HepG2 (cell line): ENCODE measurements at regions not wholly inside any gene's neighbourhood (a gene's known extent, or its start where the extent isn't known, plus 50 kb on each side); places are given as distances from the start of the nearest gene placed in this dataset.

Experiments used
- ATAC-seq: fragments of 200-7000 bp; cut with Tn5 transposase; 3 replicates; pipeline ENCODE4 v1.9.1; 2020; ENCODE audit warnings: mild to moderate bottlenecking, moderate library complexity
- BruUV-seq: library from RNA; stranded (reverse); fragments of 400-500 nt; replicated peaks from 2 replicates; lab custom pipeline; 2021; lab: Mats Ljungman, UMichigan
- CTCF ChIA-PET: fragments of 300-600 bp; formaldehyde crosslinking; extraction: SDS; loops from one replicate; lab custom pipeline; 2021; ENCODE audit warnings: low total read pairs, inconsistent platforms, low intra/inter-chr PET ratio; lab: Yijun Ruan, JAX
- POLR2A ChIA-PET: fragments of 350-600 bp; sonication (Branson Sonifier 250); formaldehyde crosslinking; loops from one replicate; lab custom pipeline; 2020; ENCODE audit warnings: antibody characterized with exemption, inconsistent platforms; lab: Yijun Ruan, JAX
- DNase-seq: peaks from one replicate; pipeline ENCODE4 v3.0.0-alpha.2; 2015; ENCODE audit warnings: low spot score
- FAIRE-seq: peaks from 3 replicates; lab custom pipeline; 2011; peaks lifted over from hg19 to GRCh38; lab: Jason Lieb, UNC
- H2AFZ ChIP-seq: one replicate; pipeline ENCODE4 v1.6.1; 2011; ENCODE audit warnings: low read length, inconsistent platforms
- H3K27ac ChIP-seq: fragments of 300-600 bp; 3 replicates; pipeline ENCODE4 v1.8.0; 2011; ENCODE audit warnings: mixed run types, mild to moderate bottlenecking, mixed read lengths, low read length, inconsistent platforms; ENCODE audit not compliant: insufficient read depth; ENCODE audit errors: extremely low read length
- H3K27me3 ChIP-seq, 2 experiments: fragments of 200-600 bp in 1 of 2; 2 replicates in 1 of 2; 3 replicates in 1 of 2; pipeline versions ENCODE4 v1.6.0 to v1.8.0; 2011; ENCODE audit warnings: low read length in 2 of 2, mild to moderate bottlenecking in 2 of 2, moderate library complexity in 2 of 2, inconsistent platforms in 1 of 2; ENCODE audit not compliant: insufficient read depth in 2 of 2, control insufficient read depth in 1 of 2
- H3K36me3 ChIP-seq, 2 experiments: fragments of 200-600 bp in 1 of 2; replicated peaks in 1 of 2; 2 replicates in 1 of 2; 3 replicates in 1 of 2; pipeline versions ENCODE4 v1.5.1 to v1.8.0; 2011; ENCODE audit warnings: low read length in 2 of 2, inconsistent platforms in 1 of 2; ENCODE audit not compliant: insufficient read depth in 2 of 2, control insufficient read depth in 1 of 2
- H3K4me1 ChIP-seq: 2 replicates; pipeline ENCODE4 v1.5.1; 2012; ENCODE audit warnings: low read length, inconsistent platforms; ENCODE audit not compliant: insufficient read depth
- H3K4me2 ChIP-seq: 2 replicates; pipeline ENCODE4 v1.6.0; 2011; ENCODE audit warnings: low read depth, low read length, inconsistent platforms
- H3K4me3 ChIP-seq, 3 experiments: fragments of 200-600 bp in 1 of 3; sonication (generic), shearing (Covaris generic) in 1 of 3; replicated peaks in 1 of 3; 2 replicates each; pipeline ENCODE4 v1.5.1; 2011 to 2016; ENCODE audit warnings: low read length in 3 of 3, inconsistent platforms in 2 of 3, low read depth in 2 of 3, mild to moderate bottlenecking in 2 of 3, control low read depth in 1 of 3, mixed read lengths in 1 of 3; ENCODE audit not compliant: insufficient read depth in 1 of 3
- H3K79me2 ChIP-seq: one replicate; pipeline ENCODE4 v1.6.1; 2011; ENCODE audit warnings: low read length, inconsistent platforms; ENCODE audit not compliant: insufficient read depth
- H3K9ac ChIP-seq: 2 replicates; pipeline ENCODE4 v1.6.0; 2011; ENCODE audit warnings: mild to moderate bottlenecking, low read depth, low read length, inconsistent platforms; ENCODE audit not compliant: insufficient read depth
- H3K9me3 ChIP-seq: 2 replicates; pipeline ENCODE4 v1.5.1; 2012; ENCODE audit warnings: mild to moderate bottlenecking, low read length
- H4K20me1 ChIP-seq: 2 replicates; pipeline ENCODE4 v1.6.0; 2011; ENCODE audit warnings: inconsistent platforms, mild to moderate bottlenecking, low read length, moderate library complexity; ENCODE audit not compliant: insufficient read depth
- ATM ChIP-seq: fragments of 450-650 bp; IDR thresholded peaks from 2 replicates; pipeline ENCODE4 v1.7.1; 2017; ENCODE audit warnings: mild to moderate bottlenecking, borderline replicate concordance
- CEBPG ChIP-seq: IDR thresholded peaks from 2 replicates; pipeline ENCODE4 v1.6.1; 2016
- EZH2 ChIP-seq: conservative IDR thresholded peaks from 2 replicates; pipeline ENCODE4 v1.6.1; 2012; ENCODE audit warnings: mild to moderate bottlenecking, low read depth, low read length, moderate library complexity
- FOXA1 ChIP-seq, 2 experiments: fragments of 450-650 bp in 1 of 2; sonication (generic) in 1 of 2; formaldehyde crosslinking in 1 of 2; IDR thresholded peaks; 2 replicates each; pipeline versions ENCODE4 v1.4.0 to v1.6.1; 2016 to 2020; ENCODE audit warnings: missing genetic modification reagents in 1 of 2
- GATA4 ChIP-seq: sonication (generic); IDR thresholded peaks from 2 replicates; pipeline ENCODE4 v1.6.1; 2016; ENCODE audit warnings: antibody characterized with exemption, low read depth, borderline replicate concordance
- GMEB1 ChIP-seq: sonication (generic); formaldehyde crosslinking; IDR thresholded peaks from 2 replicates; pipeline ENCODE4 v1.5.1; 2020; ENCODE audit warnings: missing genetic modification reagents, mild to moderate bottlenecking, borderline replicate concordance
- NR0B2 ChIP-seq: sonication (generic); formaldehyde crosslinking; IDR thresholded peaks from 2 replicates; pipeline ENCODE4 v1.4.0; 2020; ENCODE audit warnings: mild to moderate bottlenecking, missing genetic modification reagents
- SOX5 ChIP-seq: IDR thresholded peaks from 2 replicates; pipeline ENCODE4 v1.6.1; 2016; ENCODE audit warnings: borderline replicate concordance
- TFAP4 ChIP-seq: sonication (generic); IDR thresholded peaks from 2 replicates; pipeline ENCODE4 v1.6.1; 2016; ENCODE audit warnings: low read depth, borderline replicate concordance
- ZFP62 ChIP-seq: sonication (generic); formaldehyde crosslinking; IDR thresholded peaks from 2 replicates; pipeline ENCODE4 v1.4.0; 2020; ENCODE audit warnings: missing genetic modification reagents
- ZNF136 ChIP-seq: sonication (generic); formaldehyde crosslinking; IDR thresholded peaks from 2 replicates; pipeline ENCODE4 v1.8.1; 2022; ENCODE audit warnings: low read depth, mild to moderate bottlenecking, moderate library complexity, missing genetic modification reagents
- ZNF292 ChIP-seq: sonication (generic); formaldehyde crosslinking; IDR thresholded peaks from 2 replicates; pipeline ENCODE4 v1.8.1; 2022; ENCODE audit warnings: mild to moderate bottlenecking, low read depth, missing genetic modification reagents, borderline replicate concordance
- ZNF329 ChIP-seq: sonication (generic); formaldehyde crosslinking; IDR thresholded peaks from 2 replicates; pipeline ENCODE4 v1.9.0; 2021; ENCODE audit warnings: low read depth, mild to moderate bottlenecking, missing genetic modification reagents
- ZNF33A ChIP-seq: sonication (generic); formaldehyde crosslinking; IDR thresholded peaks from 2 replicates; pipeline ENCODE4 v1.5.1; 2020; ENCODE audit warnings: missing genetic modification reagents, mild to moderate bottlenecking, moderate library complexity, borderline replicate concordance
- ZNF577 ChIP-seq: sonication (generic); formaldehyde crosslinking; IDR thresholded peaks from 2 replicates; pipeline ENCODE4 v1.4.0; 2020; ENCODE audit warnings: mild to moderate bottlenecking, low read depth, missing genetic modification reagents, borderline replicate concordance
- WGBS: methylation state at CpG from one replicate; pipeline ENCODE4 v1.1.6; 2017; ENCODE audit warnings: low lambda C conversion rate; 5-methylcytosine and 5-hydroxymethylcytosine counted together
- in situ Hi-C: cut with HindIII; loops from 2 replicates; pipeline ENCODE4 v1.10.0; 2017; ENCODE audit warnings: low pct_unique_long_range_greater_than_20kb; ENCODE audit not compliant: extremely low pct_ligation_motif_present
- intact Hi-C: fragments of 100-400 bp; cut with micrococcal nuclease; formaldehyde crosslinking; loops from one replicate; pipeline ENCODE4 v1.10.0; 2022; ENCODE audit not compliant: unreplicated experiment

GRCh38 chr11:130561441-130561881 lies 113.0 kb downstream of the ADAMTS15 start:
- Histone ChIP-seq H3K4me2 (no peak overlapping the region), H3K4me3 (no peak overlapping the region), H4K20me1 (no peaks in the 10 kb centered on the region), H3K9me3 (no peaks in the 10 kb centered on the region), H3K27me3 (no peaks in the 10 kb centered on the region), H3K27ac (no peak overlapping the region), H3K9ac (no peak overlapping the region), H2AFZ (no peak overlapping the region), H3K79me2 (no peaks in the 10 kb centered on the region), H3K36me3 (no peaks in the 10 kb centered on the region), H3K4me1 (no peaks in the 10 kb centered on the region)
- no peak for DNase-seq
- in situ Hi-C loops = no loop called here
- 63% methylated on average over 12 of the region's 12 CpGs for WGBS
- no peak for ATAC-seq
- BruUV-seq = no TSS peak
- intact Hi-C loops = no loop called here
- TF ChIP-seq TFAP4 (no peak), GMEB1 (CRISPR knock-in tag) (no peak), ATM (no peak), FOXA1 (IDR thresholded peaks at IDR 0.05) (no peak), FOXA1 (CRISPR knock-in tag; IDR thresholded peaks at IDR 0.05) (no peak), ZNF292 (CRISPR knock-in tag) (no peak), SOX5 (CRISPR knock-in tag) (no peak), GATA4 (no peak), ZNF33A (CRISPR knock-in tag) (no peak), EZH2 (no peak), ZNF577 (CRISPR knock-in tag) (no peak), ZNF329 (CRISPR knock-in tag) (no peak), CEBPG (CRISPR knock-in tag) (no peak), NR0B2 (CRISPR knock-in tag) (no peak), ZFP62 (CRISPR knock-in tag) (no peak), ZNF136 (CRISPR knock-in tag) (no peak)
- POLR2A ChIA-PET = no interaction called here
- no peak for FAIRE-seq
- CTCF ChIA-PET = no interaction called here
